Endothelial cell of umbilical vein (primary cell): ENCODE measurements at regions not wholly inside any gene's neighbourhood (a gene's known extent, or its start where the extent isn't known, plus 50 kb on each side); places are given as distances from the start of the nearest gene placed in this dataset.

Source experiments
- EZH2 ChIP-seq: IDR thresholded peaks from 2 replicates; pipeline ENCODE4 v1.6.1; 2012; ENCODE audit warnings: borderline replicate concordance, low read depth, mild to moderate bottlenecking, moderate library complexity, low read length, inconsistent platforms; ENCODE audit not compliant: severe bottlenecking
- POLR2AphosphoS5 ChIP-seq: IDR thresholded peaks from 2 replicates; pipeline ENCODE4 v1.6.1; 2012; ENCODE audit warnings: low read depth, mild to moderate bottlenecking, control low read depth, low read length, moderate library complexity; ENCODE audit not compliant: insufficient read depth
- TF ChIP-seq, protein P1 (sequence below), 2 donors: IDR thresholded peaks; 1 replicate in 1 of 2; 2 replicates in 1 of 2; pipeline ENCODE4 v1.5.1; 2011; ENCODE audit warnings: low read length in 2 of 2, mild to moderate bottlenecking in 2 of 2, moderate library complexity in 2 of 2, control low read depth in 1 of 2, inconsistent platforms in 1 of 2, low read depth in 1 of 2; ENCODE audit not compliant: insufficient read depth in 1 of 2; ENCODE audit errors: extremely low read depth in 1 of 2

DNA sequence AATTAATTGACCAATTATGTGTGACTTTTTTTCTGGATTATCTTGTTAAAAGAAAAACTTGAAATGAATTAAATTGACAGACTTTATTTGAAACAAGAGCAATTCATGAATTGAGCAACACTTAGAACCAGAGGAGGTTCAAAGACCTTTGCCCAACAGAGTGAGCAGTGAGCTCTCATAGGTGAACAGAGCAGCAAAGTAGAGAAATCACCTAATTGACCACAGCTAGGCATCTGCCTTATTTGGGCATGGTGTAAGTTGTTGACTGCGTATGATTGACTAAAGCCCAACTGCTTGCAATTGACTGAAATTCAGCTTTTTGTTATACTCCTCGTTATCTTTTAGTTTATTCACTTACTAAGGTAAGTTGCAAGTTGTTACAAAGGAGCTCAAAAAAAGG lies 1216.0 kb upstream of the ALCAM start:
- TF ChIP-seq POLR2AphosphoS5: no peak
- TF ChIP-seq EZH2: no peak
- TF ChIP-seq, protein P1, sequence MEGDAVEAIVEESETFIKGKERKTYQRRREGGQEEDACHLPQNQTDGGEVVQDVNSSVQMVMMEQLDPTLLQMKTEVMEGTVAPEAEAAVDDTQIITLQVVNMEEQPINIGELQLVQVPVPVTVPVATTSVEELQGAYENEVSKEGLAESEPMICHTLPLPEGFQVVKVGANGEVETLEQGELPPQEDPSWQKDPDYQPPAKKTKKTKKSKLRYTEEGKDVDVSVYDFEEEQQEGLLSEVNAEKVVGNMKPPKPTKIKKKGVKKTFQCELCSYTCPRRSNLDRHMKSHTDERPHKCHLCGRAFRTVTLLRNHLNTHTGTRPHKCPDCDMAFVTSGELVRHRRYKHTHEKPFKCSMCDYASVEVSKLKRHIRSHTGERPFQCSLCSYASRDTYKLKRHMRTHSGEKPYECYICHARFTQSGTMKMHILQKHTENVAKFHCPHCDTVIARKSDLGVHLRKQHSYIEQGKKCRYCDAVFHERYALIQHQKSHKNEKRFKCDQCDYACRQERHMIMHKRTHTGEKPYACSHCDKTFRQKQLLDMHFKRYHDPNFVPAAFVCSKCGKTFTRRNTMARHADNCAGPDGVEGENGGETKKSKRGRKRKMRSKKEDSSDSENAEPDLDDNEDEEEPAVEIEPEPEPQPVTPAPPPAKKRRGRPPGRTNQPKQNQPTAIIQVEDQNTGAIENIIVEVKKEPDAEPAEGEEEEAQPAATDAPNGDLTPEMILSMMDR (IDR thresholded peaks at IDR 0.05; ENCODE audit: extremely low read depth in 1 of 2, insufficient read depth in 1 of 2, low read depth in 1 of 2, low read length in 2 of 2): no peak
